PC-9 (cell line): ENCODE measurements at regions not wholly inside any gene's neighbourhood (a gene's known extent, or its start where the extent isn't known, plus 50 kb on each side); places are given as distances from the start of the nearest gene placed in this dataset.

Experiments
- EZH2 ChIP-seq: fragments of 200-600 bp; sonication (generic); IDR thresholded peaks from 2 replicates; pipeline ENCODE4 v1.8.0; 2017; ENCODE audit warnings: antibody characterized with exemption, low read depth
- TF ChIP-seq, protein P1 (sequence below): fragments of 200-600 bp; sonication (generic); conservative IDR thresholded peaks from 2 replicates; pipeline ENCODE4 v1.6.1; 2017; ENCODE audit warnings: mixed run types, antibody characterized with exemption, mild to moderate bottlenecking, moderate library complexity

DNA sequence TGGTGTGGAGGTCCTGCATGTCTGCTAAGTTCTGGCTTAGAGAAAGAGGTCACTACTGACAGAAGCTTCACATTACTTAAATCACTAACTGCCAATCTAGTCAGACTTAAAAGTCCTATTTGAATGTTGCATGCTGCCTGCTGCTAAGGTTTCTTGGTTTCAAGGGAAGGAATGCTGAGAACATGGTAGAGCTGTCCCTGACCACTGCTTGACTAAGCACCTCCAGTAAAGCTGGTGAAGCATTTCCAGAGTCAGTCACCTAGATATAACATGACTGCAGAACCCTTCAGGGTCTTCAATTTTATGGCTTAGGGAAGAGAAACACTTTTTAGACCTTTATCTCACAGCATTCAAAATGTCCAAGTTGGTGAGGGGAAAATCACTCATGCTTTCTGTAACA lies 2178.3 kb upstream of the PIK3C3 start:
- TF ChIP-seq, protein P1, sequence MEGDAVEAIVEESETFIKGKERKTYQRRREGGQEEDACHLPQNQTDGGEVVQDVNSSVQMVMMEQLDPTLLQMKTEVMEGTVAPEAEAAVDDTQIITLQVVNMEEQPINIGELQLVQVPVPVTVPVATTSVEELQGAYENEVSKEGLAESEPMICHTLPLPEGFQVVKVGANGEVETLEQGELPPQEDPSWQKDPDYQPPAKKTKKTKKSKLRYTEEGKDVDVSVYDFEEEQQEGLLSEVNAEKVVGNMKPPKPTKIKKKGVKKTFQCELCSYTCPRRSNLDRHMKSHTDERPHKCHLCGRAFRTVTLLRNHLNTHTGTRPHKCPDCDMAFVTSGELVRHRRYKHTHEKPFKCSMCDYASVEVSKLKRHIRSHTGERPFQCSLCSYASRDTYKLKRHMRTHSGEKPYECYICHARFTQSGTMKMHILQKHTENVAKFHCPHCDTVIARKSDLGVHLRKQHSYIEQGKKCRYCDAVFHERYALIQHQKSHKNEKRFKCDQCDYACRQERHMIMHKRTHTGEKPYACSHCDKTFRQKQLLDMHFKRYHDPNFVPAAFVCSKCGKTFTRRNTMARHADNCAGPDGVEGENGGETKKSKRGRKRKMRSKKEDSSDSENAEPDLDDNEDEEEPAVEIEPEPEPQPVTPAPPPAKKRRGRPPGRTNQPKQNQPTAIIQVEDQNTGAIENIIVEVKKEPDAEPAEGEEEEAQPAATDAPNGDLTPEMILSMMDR = no peak
- TF ChIP-seq EZH2 = no peak
